ENCODE measurements at regions not wholly inside any gene's neighbourhood (a gene's known extent, or its start where the extent isn't known, plus 50 kb on each side); places are given as distances from the start of the nearest gene placed in this dataset.

DNA sequence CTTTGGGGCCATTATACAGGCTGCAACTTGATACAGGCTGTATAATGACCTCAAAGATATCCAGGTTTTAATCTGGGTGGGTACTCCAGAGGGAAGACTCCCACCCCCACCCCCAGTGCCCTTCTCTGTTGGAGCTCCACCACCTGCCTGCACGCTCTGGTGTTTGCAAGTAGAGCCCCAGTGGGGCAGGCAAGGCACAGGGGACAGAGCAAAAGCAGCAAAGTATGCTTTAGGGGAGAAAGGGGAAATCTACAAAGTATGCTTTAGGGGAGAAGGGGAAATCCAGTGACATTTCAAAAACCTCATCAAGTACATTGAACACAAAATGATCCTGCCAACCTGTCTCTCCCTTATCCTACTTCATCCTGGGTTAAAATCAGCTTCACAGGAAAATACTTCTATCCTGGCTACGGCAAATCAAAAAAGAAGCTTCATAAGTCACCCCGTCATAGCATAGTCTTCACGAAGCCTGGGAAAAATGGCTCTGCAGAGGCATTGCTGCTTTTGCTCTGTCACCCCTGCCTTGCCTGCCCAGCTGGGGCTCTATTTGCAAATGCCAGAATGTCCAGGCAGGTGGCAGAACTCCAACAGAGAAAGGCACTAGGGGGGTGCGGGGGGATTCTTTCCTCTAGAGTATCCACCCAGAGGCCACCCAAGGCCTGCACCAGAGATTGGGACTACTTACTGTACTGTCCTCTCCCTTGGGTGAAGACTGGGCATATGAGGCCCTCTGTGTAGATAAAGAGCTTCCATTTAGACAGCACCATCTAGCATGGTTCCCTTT lies 60.9 kb upstream of the ATP11B start (continued):
- TF ChIP-seq, protein P1, sequence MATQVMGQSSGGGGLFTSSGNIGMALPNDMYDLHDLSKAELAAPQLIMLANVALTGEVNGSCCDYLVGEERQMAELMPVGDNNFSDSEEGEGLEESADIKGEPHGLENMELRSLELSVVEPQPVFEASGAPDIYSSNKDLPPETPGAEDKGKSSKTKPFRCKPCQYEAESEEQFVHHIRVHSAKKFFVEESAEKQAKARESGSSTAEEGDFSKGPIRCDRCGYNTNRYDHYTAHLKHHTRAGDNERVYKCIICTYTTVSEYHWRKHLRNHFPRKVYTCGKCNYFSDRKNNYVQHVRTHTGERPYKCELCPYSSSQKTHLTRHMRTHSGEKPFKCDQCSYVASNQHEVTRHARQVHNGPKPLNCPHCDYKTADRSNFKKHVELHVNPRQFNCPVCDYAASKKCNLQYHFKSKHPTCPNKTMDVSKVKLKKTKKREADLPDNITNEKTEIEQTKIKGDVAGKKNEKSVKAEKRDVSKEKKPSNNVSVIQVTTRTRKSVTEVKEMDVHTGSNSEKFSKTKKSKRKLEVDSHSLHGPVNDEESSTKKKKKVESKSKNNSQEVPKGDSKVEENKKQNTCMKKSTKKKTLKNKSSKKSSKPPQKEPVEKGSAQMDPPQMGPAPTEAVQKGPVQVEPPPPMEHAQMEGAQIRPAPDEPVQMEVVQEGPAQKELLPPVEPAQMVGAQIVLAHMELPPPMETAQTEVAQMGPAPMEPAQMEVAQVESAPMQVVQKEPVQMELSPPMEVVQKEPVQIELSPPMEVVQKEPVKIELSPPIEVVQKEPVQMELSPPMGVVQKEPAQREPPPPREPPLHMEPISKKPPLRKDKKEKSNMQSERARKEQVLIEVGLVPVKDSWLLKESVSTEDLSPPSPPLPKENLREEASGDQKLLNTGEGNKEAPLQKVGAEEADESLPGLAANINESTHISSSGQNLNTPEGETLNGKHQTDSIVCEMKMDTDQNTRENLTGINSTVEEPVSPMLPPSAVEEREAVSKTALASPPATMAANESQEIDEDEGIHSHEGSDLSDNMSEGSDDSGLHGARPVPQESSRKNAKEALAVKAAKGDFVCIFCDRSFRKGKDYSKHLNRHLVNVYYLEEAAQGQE (IDR thresholded peaks at IDR 0.05), result no peak
- no peak for TF ChIP-seq FOXA2 (IDR thresholded peaks at IDR 0.05)
- TF ChIP-seq TAF1 (conservative IDR thresholded peaks at IDR 0.05), result no peak
- TF ChIP-seq, protein P2, sequence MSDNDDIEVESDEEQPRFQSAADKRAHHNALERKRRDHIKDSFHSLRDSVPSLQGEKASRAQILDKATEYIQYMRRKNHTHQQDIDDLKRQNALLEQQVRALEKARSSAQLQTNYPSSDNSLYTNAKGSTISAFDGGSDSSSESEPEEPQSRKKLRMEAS (IDR thresholded peaks at IDR 0.05), result no peak
- no peak for TF ChIP-seq EGR1 (IDR thresholded peaks at IDR 0.05; ENCODE audit: low read depth in 2 of 2)

DNA sequence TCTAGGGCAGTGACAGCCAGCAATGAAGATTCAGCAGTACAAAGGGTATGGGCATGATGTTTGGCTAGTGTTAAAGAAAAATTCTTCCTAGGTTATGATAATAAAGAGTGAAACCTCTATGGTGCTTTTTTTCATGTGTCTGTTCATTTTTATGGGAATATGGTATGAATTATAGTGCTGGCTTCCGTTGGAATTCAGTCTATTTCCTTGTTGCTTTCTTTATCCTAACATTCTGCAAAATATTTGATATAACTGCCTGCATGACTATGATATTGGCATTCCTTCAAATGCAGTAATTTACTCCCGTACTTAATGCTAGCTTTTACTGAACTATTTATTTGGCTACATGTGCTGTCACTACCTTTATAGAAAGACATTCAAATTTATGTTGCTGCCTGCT lies 57.6 kb upstream of the ATP11B start:
- H3K27ac ChIP-seq (ENCODE audit: low read depth in 1 of 2, low read length in 2 of 2), result no peak overlapping the region
- no peaks in the 10 kb centered on the region for H3K9me3 ChIP-seq (ENCODE audit: control insufficient read depth in 4 of 4, low read length in 3 of 4)
- 73% methylated on average over 2 of the region's 2 CpGs for WGBS
- no peaks in the 10 kb centered on the region for H3K36me3 ChIP-seq (ENCODE audit: control insufficient read depth in 4 of 4, insufficient read depth in 3 of 4, low read depth in 1 of 4, low read length in 3 of 4)
- H3K4me3 ChIP-seq (ENCODE audit: low read depth in 1 of 3, low read length in 3 of 3), result no peak overlapping the region
- DNase-seq (ENCODE audit: low spot score), result no peak
- no peak for TF ChIP-seq HNF4G (IDR thresholded peaks at IDR 0.05)
- no peak for TF ChIP-seq GABPA (IDR thresholded peaks at IDR 0.05 in 1 of 2, conservative IDR thresholded peaks at IDR 0.05 in 1 of 2)
- TF ChIP-seq, protein P1 (IDR thresholded peaks at IDR 0.05), result no peak
- no peak for TF ChIP-seq RAD21 (IDR thresholded peaks at IDR 0.05)
- no peak for TF ChIP-seq RXRA (IDR thresholded peaks at IDR 0.05)
- TF ChIP-seq, protein P3, sequence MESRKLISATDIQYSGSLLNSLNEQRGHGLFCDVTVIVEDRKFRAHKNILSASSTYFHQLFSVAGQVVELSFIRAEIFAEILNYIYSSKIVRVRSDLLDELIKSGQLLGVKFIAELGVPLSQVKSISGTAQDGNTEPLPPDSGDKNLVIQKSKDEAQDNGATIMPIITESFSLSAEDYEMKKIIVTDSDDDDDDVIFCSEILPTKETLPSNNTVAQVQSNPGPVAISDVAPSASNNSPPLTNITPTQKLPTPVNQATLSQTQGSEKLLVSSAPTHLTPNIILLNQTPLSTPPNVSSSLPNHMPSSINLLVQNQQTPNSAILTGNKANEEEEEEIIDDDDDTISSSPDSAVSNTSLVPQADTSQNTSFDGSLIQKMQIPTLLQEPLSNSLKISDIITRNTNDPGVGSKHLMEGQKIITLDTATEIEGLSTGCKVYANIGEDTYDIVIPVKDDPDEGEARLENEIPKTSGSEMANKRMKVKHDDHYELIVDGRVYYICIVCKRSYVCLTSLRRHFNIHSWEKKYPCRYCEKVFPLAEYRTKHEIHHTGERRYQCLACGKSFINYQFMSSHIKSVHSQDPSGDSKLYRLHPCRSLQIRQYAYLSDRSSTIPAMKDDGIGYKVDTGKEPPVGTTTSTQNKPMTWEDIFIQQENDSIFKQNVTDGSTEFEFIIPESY (IDR thresholded peaks at IDR 0.05), result no peak
- H3K4me1 ChIP-seq (ENCODE audit: control insufficient read depth in 4 of 4, insufficient read depth in 4 of 4, low read length in 3 of 4), result peaks cover 0 to 2% (median under 1%) of the 10 kb centered on the region in 4 donors
- no peaks in the 10 kb centered on the region for H3K27me3 ChIP-seq (ENCODE audit: control insufficient read depth in 4 of 4, insufficient read depth in 4 of 4, low read length in 3 of 4)
- H3K9ac ChIP-seq (ENCODE audit: low read depth in 1 of 2, low read length in 2 of 2), result no peak overlapping the region
